Colonic mucosa (tissue), 4 donors: ENCODE measurements at regions not wholly inside any gene's neighbourhood (a gene's known extent, or its start where the extent isn't known, plus 50 kb on each side); places are given as distances from the start of the nearest gene placed in this dataset.

Source experiments
- DNase-seq: peaks from one replicate; pipeline ENCODE4 v3.0.0-alpha.2; 2020
- H3K27ac ChIP-seq: fragments of 200-600 bp; one replicate; pipeline ENCODE4 v1.8.0; 2021
- H3K27me3 ChIP-seq: fragments of 200-600 bp; one replicate; pipeline ENCODE4 v1.8.0; 2021
- H3K36me3 ChIP-seq: fragments of 200-600 bp; one replicate; pipeline ENCODE4 v1.8.0; 2021
- H3K4me1 ChIP-seq: fragments of 200-600 bp; one replicate; pipeline ENCODE4 v1.8.0; 2021; ENCODE audit warnings: mild to moderate bottlenecking
- H3K4me3 ChIP-seq: fragments of 200-600 bp; one replicate; pipeline ENCODE4 v1.8.0; 2021
- H3K9ac ChIP-seq, 2 donors: one replicate each; pipeline ENCODE4 v1.7.0; 2013; ENCODE audit warnings: control low read depth in 2 of 2, low read depth in 2 of 2, low read length in 2 of 2
- H3K9me3 ChIP-seq: fragments of 200-600 bp; one replicate; pipeline ENCODE4 v1.8.0; 2021
- intact Hi-C: fragments of 100-400 bp; cut with DNase I; formaldehyde crosslinking; loops from one replicate; pipeline ENCODE4 v1.14.1; 2022
- TF ChIP-seq, protein P1 (sequence below): fragments of 200-600 bp; IDR thresholded peaks from one replicate; pipeline ENCODE4 v1.8.0; 2022; ENCODE audit warnings: antibody characterized with exemption, mild to moderate bottlenecking
- donor health status: healthy.
- donor health status: DM: no; HTN: no; CAD: no.
- donor health status: DM: no; HTN: no; CAD: no.

DNA sequence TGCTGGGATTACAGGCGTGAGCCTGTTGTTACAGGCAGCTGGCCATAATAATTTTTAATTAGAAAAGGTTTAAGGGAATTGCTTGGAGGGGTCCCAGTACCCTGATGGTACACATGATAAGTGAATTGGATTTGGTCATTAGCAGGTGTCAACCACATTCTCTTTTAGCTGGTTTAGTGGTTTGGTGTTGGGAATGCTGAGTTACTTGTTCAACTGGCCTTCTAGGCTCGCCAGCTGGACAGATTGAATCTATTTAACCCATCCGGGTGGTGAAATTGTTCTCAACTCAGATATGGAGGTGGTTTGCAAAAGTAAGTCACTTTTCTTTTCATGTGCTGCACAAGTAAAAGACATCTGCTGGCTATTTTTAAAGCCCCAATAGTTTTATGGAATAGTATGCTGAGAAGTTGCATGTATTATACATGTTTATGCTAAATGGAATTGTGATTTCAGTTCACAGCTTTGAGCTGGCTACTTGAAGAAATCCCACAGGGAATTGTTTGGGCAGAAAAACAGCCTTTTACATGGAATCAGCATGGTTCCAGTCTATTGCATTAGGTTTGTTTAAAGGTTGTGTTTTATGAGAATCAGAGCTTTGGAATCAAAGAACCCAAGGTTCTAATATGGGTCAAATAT, 149.8 kb upstream of the SLC28A3 start:
- no peak for DNase-seq
- H3K9ac ChIP-seq = no peak overlapping the region
- H3K36me3 ChIP-seq = no peaks in the 10 kb centered on the region
- H3K4me1 ChIP-seq = no peaks in the 10 kb centered on the region
- H3K9me3 ChIP-seq = no peaks in the 10 kb centered on the region
- no peak overlapping the region for H3K4me3 ChIP-seq
- TF ChIP-seq, protein P1, sequence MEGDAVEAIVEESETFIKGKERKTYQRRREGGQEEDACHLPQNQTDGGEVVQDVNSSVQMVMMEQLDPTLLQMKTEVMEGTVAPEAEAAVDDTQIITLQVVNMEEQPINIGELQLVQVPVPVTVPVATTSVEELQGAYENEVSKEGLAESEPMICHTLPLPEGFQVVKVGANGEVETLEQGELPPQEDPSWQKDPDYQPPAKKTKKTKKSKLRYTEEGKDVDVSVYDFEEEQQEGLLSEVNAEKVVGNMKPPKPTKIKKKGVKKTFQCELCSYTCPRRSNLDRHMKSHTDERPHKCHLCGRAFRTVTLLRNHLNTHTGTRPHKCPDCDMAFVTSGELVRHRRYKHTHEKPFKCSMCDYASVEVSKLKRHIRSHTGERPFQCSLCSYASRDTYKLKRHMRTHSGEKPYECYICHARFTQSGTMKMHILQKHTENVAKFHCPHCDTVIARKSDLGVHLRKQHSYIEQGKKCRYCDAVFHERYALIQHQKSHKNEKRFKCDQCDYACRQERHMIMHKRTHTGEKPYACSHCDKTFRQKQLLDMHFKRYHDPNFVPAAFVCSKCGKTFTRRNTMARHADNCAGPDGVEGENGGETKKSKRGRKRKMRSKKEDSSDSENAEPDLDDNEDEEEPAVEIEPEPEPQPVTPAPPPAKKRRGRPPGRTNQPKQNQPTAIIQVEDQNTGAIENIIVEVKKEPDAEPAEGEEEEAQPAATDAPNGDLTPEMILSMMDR = no peak
- no peaks in the 10 kb centered on the region for H3K27me3 ChIP-seq
- intact Hi-C loops = no loop called here
- no peak overlapping the region for H3K27ac ChIP-seq

DNA sequence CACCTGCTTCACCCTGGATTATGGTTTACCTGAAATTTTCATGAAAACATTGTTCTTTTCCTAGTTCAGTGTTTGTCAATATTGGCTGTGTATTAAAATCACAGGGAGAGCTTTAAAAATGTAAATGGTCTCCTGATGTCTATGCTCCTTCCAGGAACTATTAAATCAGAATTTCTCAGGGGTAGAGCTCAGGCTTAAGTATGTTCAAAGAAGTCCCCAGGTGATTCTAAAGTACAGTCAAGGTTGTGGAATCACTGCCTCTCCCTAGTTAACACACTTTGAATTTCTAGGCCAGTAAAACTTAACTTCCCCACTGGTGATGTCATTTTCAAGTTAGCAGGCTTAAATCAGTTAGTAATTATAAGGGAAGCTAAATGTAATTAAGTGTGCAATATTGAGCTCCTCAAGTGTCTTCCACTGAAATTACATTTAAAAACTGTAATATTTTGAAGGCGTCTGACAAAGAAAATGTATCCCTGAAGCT, 150.3 kb upstream of the SLC28A3 start:
- intact Hi-C loops = no loop called here
- Histone ChIP-seq H3K27ac (no peak overlapping the region), H3K4me1 (no peaks in the 10 kb centered on the region), H3K9ac (no peak overlapping the region), H3K9me3 (no peaks in the 10 kb centered on the region), H3K36me3 (no peaks in the 10 kb centered on the region), H3K4me3 (no peak overlapping the region), H3K27me3 (no peaks in the 10 kb centered on the region)
- DNase-seq = no peak
- TF ChIP-seq, protein P1 = no peak

DNA sequence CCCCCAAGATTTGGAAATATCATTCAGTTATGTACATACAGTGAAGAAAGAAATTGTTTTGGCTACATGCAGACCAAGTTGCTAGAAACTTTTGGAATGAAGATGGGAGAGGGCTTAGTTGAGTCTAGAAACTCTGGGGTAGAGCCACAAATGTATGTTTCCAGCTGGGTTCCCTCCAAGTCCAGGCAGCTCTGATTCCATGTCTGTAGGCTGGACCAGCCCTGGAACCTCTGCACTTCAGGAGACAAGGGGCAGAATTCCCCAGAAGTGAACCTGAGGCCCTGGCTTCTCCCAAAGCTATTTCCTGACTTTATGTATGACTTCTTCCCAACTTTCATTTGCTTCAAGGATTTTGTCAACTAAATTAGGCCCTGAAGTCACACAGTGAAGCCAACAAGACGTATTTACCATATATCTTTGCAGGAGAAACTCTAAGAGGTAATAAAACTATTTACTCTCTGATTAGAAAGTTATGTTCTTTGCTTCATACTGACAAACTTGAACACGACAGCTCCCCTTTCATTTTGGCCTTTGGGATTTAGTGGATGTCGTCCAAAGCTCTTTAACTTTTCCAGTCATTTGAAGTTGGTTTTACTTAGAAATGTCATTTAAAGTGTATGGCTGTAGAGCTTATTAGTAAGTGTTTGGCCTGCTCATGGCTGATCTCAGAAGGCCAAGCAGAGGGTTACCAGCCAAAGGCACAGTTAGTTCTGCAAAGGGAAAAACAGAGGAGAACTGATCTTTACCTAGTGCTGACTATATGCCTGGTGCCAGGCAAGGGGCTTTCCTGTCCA, 152.0 kb upstream of the SLC28A3 start:
- no peak overlapping the region for H3K4me3 ChIP-seq
- H3K27ac ChIP-seq = no peak overlapping the region
- intact Hi-C loops = no loop called here
- H3K27me3 ChIP-seq = no peaks in the 10 kb centered on the region
- H3K9ac ChIP-seq = no peak overlapping the region
- H3K4me1 ChIP-seq = no peaks in the 10 kb centered on the region
- no peaks in the 10 kb centered on the region for H3K36me3 ChIP-seq
- DNase-seq = no peak
- H3K9me3 ChIP-seq = no peaks in the 10 kb centered on the region
- TF ChIP-seq, protein P1 = no peak

DNA sequence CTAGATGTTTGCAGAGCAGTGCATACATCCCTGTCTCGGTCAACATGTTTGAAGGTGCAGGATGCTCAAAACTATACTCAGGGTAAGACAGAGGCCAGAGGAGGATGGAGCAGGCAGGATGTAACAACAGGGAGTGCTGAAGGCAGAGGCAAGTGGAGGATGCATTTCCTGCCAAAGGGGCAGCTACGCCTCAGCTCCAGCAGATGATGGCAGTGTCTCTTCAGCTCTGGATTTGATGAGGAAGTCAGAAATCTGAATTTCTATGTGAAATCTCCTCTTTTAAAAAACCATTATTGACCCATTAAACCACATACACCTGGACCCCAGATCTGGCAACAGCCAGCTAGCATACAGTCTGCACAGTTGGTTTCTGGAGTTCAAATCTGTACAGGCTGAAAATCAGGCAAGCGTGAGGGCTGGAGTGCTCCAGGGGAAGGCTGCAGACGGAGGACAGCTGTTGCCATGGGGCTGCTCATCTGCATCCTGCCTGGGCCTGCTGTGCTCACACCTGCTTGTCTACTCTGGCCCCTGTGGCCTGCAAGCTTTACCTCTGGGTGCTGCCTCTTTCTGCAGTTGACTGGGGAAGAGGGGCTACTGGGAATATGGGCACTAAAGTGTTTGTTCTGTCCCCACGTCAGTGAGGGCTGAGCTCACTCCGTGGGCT, 152.9 kb upstream of the SLC28A3 start:
- no peak overlapping the region for H3K27ac ChIP-seq
- intact Hi-C loops = no loop called here
- TF ChIP-seq, protein P1 = no peak

DNA sequence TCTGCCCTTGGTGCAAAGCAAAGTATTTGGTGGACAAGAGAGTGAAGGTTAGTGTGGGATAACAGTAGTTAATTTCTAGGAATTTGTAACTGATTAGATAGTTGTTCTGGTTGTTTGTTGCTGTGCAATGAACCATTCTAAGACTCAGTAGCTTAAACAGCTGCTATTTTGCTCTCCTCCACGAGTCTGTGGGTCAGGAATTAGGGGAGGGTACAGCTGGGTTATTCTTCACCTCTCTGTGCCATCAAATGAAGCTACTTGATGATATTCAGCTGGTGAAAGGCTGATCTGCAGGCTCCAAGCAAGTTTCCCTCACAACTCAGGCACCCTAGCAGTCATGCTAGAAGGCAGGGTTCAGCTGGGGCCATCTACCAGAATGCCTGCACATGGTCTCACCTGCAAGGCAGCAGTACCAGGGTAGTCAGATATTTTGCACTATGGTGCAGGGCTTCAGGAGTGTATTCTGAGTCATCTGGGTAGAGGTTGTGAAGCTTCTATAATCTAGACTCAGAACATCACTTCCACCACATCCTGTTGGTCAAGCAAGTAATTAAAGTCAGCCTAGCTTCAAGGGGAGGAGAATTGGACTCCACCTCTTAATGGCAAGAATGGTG, 159.5 kb upstream of the SLC28A3 start:
- Histone ChIP-seq H3K27ac (no peak overlapping the region), H3K4me1 (no peaks in the 10 kb centered on the region), H3K36me3 (no peaks in the 10 kb centered on the region), H3K4me3 (no peak overlapping the region), H3K27me3 (no peaks in the 10 kb centered on the region), H3K9ac (no peak overlapping the region), H3K9me3 (no peaks in the 10 kb centered on the region)
- no peak for DNase-seq
- TF ChIP-seq, protein P1 = no peak
- intact Hi-C loops = no loop called here

More for the DNA sequence above, 152.9 kb upstream of the SLC28A3 start:
- Histone ChIP-seq H3K9me3 (no peaks in the 10 kb centered on the region), H3K4me3 (no peak overlapping the region), H3K4me1 (no peaks in the 10 kb centered on the region), H3K36me3 (no peaks in the 10 kb centered on the region), H3K9ac (no peak overlapping the region), H3K27me3 (no peaks in the 10 kb centered on the region)
- DNase-seq = no peak
